ENCODE measurements at regions not wholly inside any gene's neighbourhood (a gene's known extent, or its start where the extent isn't known, plus 50 kb on each side); places are given as distances from the start of the nearest gene placed in this dataset.

- TF ChIP-seq JUN (IDR thresholded peaks at IDR 0.05; ENCODE audit: borderline replicate concordance, insufficient read depth, insufficient read length, low read depth) (no peak), CTCF (IDR thresholded peaks at IDR 0.05; ENCODE audit: extremely low read depth in 1 of 2, insufficient read depth in 1 of 2, low read depth in 1 of 2, low read length in 2 of 2) (no peak)
Observed at GRCh38 chr21:27369234-27369633, 402.3 kb upstream of the ADAMTS5 start.
